GM10266 (cell line): ENCODE measurements at regions not wholly inside any gene's neighbourhood (a gene's known extent, or its start where the extent isn't known, plus 50 kb on each side); places are given as distances from the start of the nearest gene placed in this dataset.

ENCODE experiments used
- DNase-seq: peaks from one replicate; pipeline ENCODE4 v3.0.0; 2012; ENCODE audit errors: extremely low spot score
- CTCF ChIP-seq: IDR thresholded peaks from 2 replicates; pipeline ENCODE4 v1.5.1; 2012; ENCODE audit warnings: mild to moderate bottlenecking, low read depth; ENCODE audit not compliant: control insufficient read depth, insufficient read depth; ENCODE audit errors: missing control alignments

- no peak for TF ChIP-seq CTCF
- no peak for DNase-seq
These were observed 51.2 kb upstream of the UBR2 start for GRCh38 chr6:42512579-42512978.

GRCh38 chr6:42511803-42512422 lies 51.9 kb upstream of the UBR2 start:
- no peak for DNase-seq
- no peak for TF ChIP-seq CTCF

- no peak for DNase-seq
- no peak for TF ChIP-seq CTCF
These were observed 53.0 kb upstream of the UBR2 start for GRCh38 chr6:42510795-42511194.

- no peak for TF ChIP-seq CTCF
These were observed 54.1 kb upstream of the UBR2 start for GRCh38 chr6:42509765-42510164.

GRCh38 chr6:42509256-42509655 lies 54.6 kb upstream of the UBR2 start:
- no peak for TF ChIP-seq CTCF
- DNase-seq, result no peak

More at GRCh38 chr6:42509765-42510164, 54.1 kb upstream of the UBR2 start:
- peak; percentile 37 for DNase-seq

GRCh38 chr6:42507901-42508300 lies 55.9 kb upstream of the UBR2 start:
- TF ChIP-seq CTCF, result no peak
- no peak for DNase-seq

- DNase-seq, result no peak
- TF ChIP-seq CTCF, result no peak
These were observed 55.5 kb upstream of the TRERF1 start for GRCh38 chr6:42507195-42507594.
